Ascending aorta (tissue), 2 donors: ENCODE measurements at regions not wholly inside any gene's neighbourhood (a gene's known extent, or its start where the extent isn't known, plus 50 kb on each side); places are given as distances from the start of the nearest gene placed in this dataset.

Source experiments
- DNase-seq, 2 donors: peaks; one replicate each; pipeline ENCODE4 v3.0.0-alpha.2; 2019; ENCODE audit warnings: low spot score in 2 of 2
- H3K27ac ChIP-seq, 2 donors: fragments of 200-600 bp; sonication (generic); one replicate each; pipeline ENCODE4 v1.5.1; 2016 to 2017; ENCODE audit warnings: mild to moderate bottlenecking in 1 of 2
- H3K27me3 ChIP-seq: fragments of 200-600 bp; sonication (generic); one replicate; pipeline ENCODE4 v1.5.1; 2017
- H3K36me3 ChIP-seq, 2 donors: fragments of 200-600 bp; sonication (generic); one replicate each; pipeline ENCODE4 v1.5.1; 2016
- H3K4me1 ChIP-seq, 2 donors: fragments of 200-600 bp; sonication (generic); one replicate each; pipeline ENCODE4 v1.5.1; 2016 to 2017; ENCODE audit warnings: mild to moderate bottlenecking in 1 of 2
- H3K4me3 ChIP-seq, 2 donors: fragments of 200-600 bp; sonication (generic); one replicate each; pipeline ENCODE4 v1.5.1; 2016 to 2017; ENCODE audit warnings: mild to moderate bottlenecking in 1 of 2
- H3K9me3 ChIP-seq, 2 donors: fragments of 200-600 bp; sonication (generic); one replicate each; pipeline ENCODE4 v1.5.1; 2016
- intact Hi-C: fragments of 100-400 bp; cut with DNase I; formaldehyde crosslinking; loops from one replicate; pipeline ENCODE4 v1.15.1; 2023
- TF ChIP-seq, protein P1 (sequence below), 3 experiments: fragments of 200-600 bp in 2 of 3; fragments of 450-650 bp in 1 of 3; sonication (generic) in 2 of 3; IDR thresholded peaks; one replicate each; pipeline ENCODE4 v1.5.1; 2016 to 2019; ENCODE audit warnings: antibody characterized with exemption in 3 of 3, mild to moderate bottlenecking in 1 of 3, moderate library complexity in 1 of 3

DNA sequence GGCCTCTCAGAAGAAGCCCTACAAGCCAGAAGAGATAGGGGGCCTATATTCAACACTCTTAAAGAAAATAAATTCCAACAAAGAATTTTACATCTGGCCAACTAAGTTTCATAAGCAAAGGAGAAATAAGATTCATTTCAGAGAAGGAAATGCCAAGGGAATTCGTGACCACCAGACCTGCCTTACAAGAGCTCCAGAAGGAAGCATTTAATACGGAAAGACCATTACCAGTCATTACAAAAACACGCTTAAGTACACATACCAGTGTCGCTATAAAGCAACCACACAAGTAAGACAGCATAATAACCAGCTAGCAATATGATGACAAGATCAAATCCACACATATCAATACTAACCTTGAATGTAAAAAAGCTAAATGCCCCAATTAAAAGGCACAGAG is 704.9 kb upstream of the CHRM3 start:
- Histone ChIP-seq H3K27me3 (no peaks in the 10 kb centered on the region), H3K36me3 (no peaks in the 10 kb centered on the region), H3K4me3 (no peak overlapping the region), H3K4me1 (no peaks in the 10 kb centered on the region), H3K27ac (no peak overlapping the region), H3K9me3 (no peaks in the 10 kb centered on the region)
- intact Hi-C loops: no loop called here
- TF ChIP-seq, protein P1, sequence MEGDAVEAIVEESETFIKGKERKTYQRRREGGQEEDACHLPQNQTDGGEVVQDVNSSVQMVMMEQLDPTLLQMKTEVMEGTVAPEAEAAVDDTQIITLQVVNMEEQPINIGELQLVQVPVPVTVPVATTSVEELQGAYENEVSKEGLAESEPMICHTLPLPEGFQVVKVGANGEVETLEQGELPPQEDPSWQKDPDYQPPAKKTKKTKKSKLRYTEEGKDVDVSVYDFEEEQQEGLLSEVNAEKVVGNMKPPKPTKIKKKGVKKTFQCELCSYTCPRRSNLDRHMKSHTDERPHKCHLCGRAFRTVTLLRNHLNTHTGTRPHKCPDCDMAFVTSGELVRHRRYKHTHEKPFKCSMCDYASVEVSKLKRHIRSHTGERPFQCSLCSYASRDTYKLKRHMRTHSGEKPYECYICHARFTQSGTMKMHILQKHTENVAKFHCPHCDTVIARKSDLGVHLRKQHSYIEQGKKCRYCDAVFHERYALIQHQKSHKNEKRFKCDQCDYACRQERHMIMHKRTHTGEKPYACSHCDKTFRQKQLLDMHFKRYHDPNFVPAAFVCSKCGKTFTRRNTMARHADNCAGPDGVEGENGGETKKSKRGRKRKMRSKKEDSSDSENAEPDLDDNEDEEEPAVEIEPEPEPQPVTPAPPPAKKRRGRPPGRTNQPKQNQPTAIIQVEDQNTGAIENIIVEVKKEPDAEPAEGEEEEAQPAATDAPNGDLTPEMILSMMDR (IDR thresholded peaks at IDR 0.05): no peak
- no peak for DNase-seq

DNA sequence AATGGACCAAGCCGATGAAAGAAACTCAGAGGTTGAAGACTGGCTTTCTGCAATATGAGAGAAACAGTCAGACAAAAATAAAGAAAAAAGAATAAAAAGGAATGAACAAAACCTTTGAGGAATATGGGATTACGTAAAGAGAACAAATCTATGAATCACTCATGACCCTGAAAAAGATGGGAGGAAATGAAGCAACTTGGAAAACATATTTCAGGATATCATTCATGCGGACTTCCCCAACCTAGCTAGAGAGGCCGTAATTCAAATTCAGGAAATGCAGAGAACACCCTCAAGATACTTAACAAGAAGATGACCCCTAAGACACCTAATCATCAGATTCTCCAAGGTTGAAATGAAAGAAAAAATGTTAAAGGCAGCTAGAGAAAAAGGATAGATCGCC is 705.3 kb upstream of the CHRM3 start:
- no peak for DNase-seq
- H3K9me3 ChIP-seq: no peaks in the 10 kb centered on the region
- H3K4me1 ChIP-seq: no peaks in the 10 kb centered on the region
- no peaks in the 10 kb centered on the region for H3K27me3 ChIP-seq
- H3K27ac ChIP-seq: no peak overlapping the region
- no peak overlapping the region for H3K4me3 ChIP-seq
- no peaks in the 10 kb centered on the region for H3K36me3 ChIP-seq
- intact Hi-C loops: no loop called here
- TF ChIP-seq, protein P1 (IDR thresholded peaks at IDR 0.05): no peak

DNA sequence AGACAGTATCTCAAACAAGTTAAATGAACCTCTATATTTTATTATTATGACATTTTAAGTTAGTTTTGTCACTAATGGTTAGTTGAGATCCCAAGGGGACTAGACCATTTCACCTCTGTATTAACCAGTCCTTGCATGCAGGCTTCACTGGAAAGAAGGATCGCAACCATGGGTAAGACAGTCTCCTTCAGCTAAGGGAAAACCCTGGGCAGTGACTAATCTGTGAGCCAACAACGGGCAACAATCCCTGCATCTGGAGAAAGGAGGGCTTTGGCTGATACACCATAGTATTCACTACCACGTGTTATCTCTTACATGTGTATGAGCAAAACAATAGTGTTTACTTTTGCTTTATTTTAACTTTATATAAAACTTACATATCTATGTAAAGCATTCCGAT is 708.8 kb upstream of the CHRM3 start:
- H3K27me3 ChIP-seq: no peaks in the 10 kb centered on the region
- no peak overlapping the region for H3K4me3 ChIP-seq
- no peaks in the 10 kb centered on the region for H3K4me1 ChIP-seq
- TF ChIP-seq, protein P1 (IDR thresholded peaks at IDR 0.05): no peak
- no peak for DNase-seq
- intact Hi-C loops: no loop called here
- H3K27ac ChIP-seq: no peak overlapping the region
- H3K9me3 ChIP-seq: no peaks in the 10 kb centered on the region
- no peaks in the 10 kb centered on the region for H3K36me3 ChIP-seq

DNA sequence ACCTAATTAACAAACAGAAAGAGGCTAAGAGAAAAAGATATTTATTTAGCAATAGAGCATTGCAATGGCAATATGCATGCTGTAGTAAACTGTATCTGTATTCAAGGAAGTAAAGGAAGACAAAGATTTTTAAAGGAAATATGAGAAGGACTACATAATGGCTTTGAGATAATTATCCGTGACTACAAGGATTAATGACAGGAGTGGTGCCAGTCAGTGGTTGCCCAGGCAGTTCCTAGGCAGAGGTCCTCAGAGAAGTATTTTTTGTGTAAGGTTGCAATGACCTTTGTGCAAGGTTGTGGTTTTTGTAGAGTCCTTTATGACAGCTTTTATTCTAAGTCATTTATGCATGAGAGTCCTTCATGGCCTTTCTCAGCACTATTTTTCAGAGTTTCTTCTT is 711.1 kb upstream of the CHRM3 start:
- TF ChIP-seq, protein P1 (IDR thresholded peaks at IDR 0.05): no peak
- H3K9me3 ChIP-seq: no peaks in the 10 kb centered on the region
- intact Hi-C loops: loop anchor here (1.0 kb wide), 1 partner anchor 34 kb away; no protein-coding TSS in a partner anchor
- H3K36me3 ChIP-seq: no peaks in the 10 kb centered on the region
- H3K4me1 ChIP-seq: no peaks in the 10 kb centered on the region
- no peak overlapping the region for H3K4me3 ChIP-seq
- H3K27me3 ChIP-seq: no peaks in the 10 kb centered on the region
- DNase-seq: no peak
- no peak overlapping the region for H3K27ac ChIP-seq

DNA sequence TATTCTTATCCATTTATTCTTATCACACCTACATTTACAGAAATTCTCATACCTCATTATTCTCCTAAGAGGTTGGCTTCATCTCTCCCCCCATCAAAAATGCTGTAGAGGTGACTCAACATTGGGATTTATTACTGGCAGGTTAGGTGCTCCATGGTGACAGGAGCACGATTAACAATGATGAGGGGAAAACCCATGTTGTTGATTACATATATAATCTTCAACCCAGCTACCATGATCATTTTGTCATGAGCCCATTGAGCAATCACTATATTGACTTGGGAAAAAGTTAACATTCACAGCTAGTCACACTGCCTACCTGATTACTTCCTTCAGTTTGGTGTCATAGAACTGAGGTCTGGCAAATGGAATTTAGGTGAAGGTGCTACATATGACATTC is 712.1 kb upstream of the CHRM3 start:
- no peak overlapping the region for H3K4me3 ChIP-seq
- no peak for DNase-seq
- TF ChIP-seq, protein P1 (IDR thresholded peaks at IDR 0.05): no peak
- no peaks in the 10 kb centered on the region for H3K27me3 ChIP-seq
- no peaks in the 10 kb centered on the region for H3K9me3 ChIP-seq
- H3K4me1 ChIP-seq: no peaks in the 10 kb centered on the region
- H3K27ac ChIP-seq: no peak overlapping the region
- intact Hi-C loops: no loop called here
- H3K36me3 ChIP-seq: no peaks in the 10 kb centered on the region

DNA sequence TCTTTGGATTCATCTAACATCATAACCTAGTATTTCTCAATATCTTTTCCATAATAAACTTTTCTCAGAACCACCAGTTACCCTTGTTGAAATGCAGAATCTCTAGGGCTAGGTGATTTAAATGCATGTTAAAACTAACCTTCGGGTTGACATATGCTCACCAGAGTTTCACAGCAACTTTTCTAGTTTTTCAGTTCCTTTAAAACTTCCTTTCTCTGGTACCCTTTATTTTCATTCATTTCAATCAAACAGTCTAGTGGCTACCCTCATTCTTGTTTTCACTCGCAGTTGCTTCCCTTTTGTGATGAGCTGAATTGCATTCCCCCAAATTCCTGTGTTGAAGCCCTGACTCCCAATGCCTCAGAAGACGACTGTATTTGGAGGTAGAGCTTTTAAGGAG is 712.8 kb upstream of the CHRM3 start:
- no peaks in the 10 kb centered on the region for H3K9me3 ChIP-seq
- TF ChIP-seq, protein P1 (IDR thresholded peaks at IDR 0.05): no peak
- no peak for DNase-seq
- intact Hi-C loops: no loop called here
- H3K27ac ChIP-seq: no peak overlapping the region
- H3K4me3 ChIP-seq: no peak overlapping the region
- no peaks in the 10 kb centered on the region for H3K4me1 ChIP-seq
- H3K36me3 ChIP-seq: no peaks in the 10 kb centered on the region
- no peaks in the 10 kb centered on the region for H3K27me3 ChIP-seq
